Panc1 (cell line): ENCODE measurements at regions not wholly inside any gene's neighbourhood (a gene's known extent, or its start where the extent isn't known, plus 50 kb on each side); places are given as distances from the start of the nearest gene placed in this dataset.

ENCODE experiments used
- ATAC-seq: fragments of 200-7000 bp; cut with Tn5 transposase; 2 replicates; pipeline ENCODE4 v1.9.1; 2020; ENCODE audit warnings: mild to moderate bottlenecking, moderate library complexity
- BruUV-seq: library from RNA; stranded (reverse); fragments of 400-500 nt; replicated peaks from 2 replicates; lab custom pipeline; 2021; lab: Mats Ljungman, UMichigan
- CTCF ChIA-PET: fragments of 300-600 bp; sonication (Branson Sonifier 250); formaldehyde crosslinking; loops from one replicate; lab custom pipeline; 2022; ENCODE audit warnings: antibody characterized with exemption; lab: Charles Lee
- POLR2A ChIA-PET: fragments of 300-600 bp; sonication (Branson Sonifier 250); formaldehyde crosslinking; loops from one replicate; lab custom pipeline; 2022; ENCODE audit warnings: antibody characterized with exemption; lab: Charles Lee
- DNase-seq: peaks from one replicate; pipeline ENCODE4 v3.0.0-alpha.2; 2010; ENCODE audit warnings: low read depth, low spot score
- H3K27ac ChIP-seq: 2 replicates; pipeline ENCODE4 v1.5.1; 2011; ENCODE audit warnings: mild to moderate bottlenecking, low read length, inconsistent platforms
- H3K27me3 ChIP-seq: fragments of 200-500 bp; sonication (Bioruptor generic); 2 replicates; pipeline ENCODE4 v1.6.0; 2014; ENCODE audit warnings: low read length, inconsistent platforms; ENCODE audit not compliant: control insufficient read depth, insufficient read depth
- H3K36me3 ChIP-seq: fragments of 200-500 bp; sonication (Bioruptor generic); 2 replicates; pipeline ENCODE4 v1.5.1; 2014; ENCODE audit warnings: inconsistent platforms, mild to moderate bottlenecking, low read length, moderate library complexity; ENCODE audit not compliant: control insufficient read depth, insufficient read depth
- H3K4me1 ChIP-seq: 2 replicates; pipeline ENCODE4 v1.5.1; 2011; ENCODE audit warnings: inconsistent platforms, mild to moderate bottlenecking, low read length, moderate library complexity; ENCODE audit not compliant: control insufficient read depth, insufficient read depth
- H3K4me3 ChIP-seq, 2 experiments: 2 replicates each; pipeline ENCODE4 v1.5.1; 2011 to 2012; ENCODE audit warnings: low read depth in 2 of 2, low read length in 2 of 2, mild to moderate bottlenecking in 2 of 2, inconsistent platforms in 1 of 2, moderate library complexity in 1 of 2
- H3K9me3 ChIP-seq: fragments of 200-500 bp; sonication (Bioruptor generic); 2 replicates; pipeline ENCODE4 v1.5.1; 2014; ENCODE audit warnings: low read depth, mild to moderate bottlenecking, inconsistent platforms, low read length, moderate library complexity; ENCODE audit not compliant: control insufficient read depth, insufficient read depth
- CTCF ChIP-seq: fragments of 450-650 bp; IDR thresholded peaks from 2 replicates; pipeline ENCODE4 v1.5.1; 2017; ENCODE audit warnings: mild to moderate bottlenecking
- POLR2AphosphoS5 ChIP-seq: IDR thresholded peaks from 2 replicates; pipeline ENCODE4 v1.6.1; 2012; ENCODE audit warnings: mild to moderate bottlenecking, low read depth, low read length, moderate library complexity
- REST ChIP-seq, 2 experiments: IDR thresholded peaks; 2 replicates each; pipeline ENCODE4 v1.6.1; 2011 to 2012; ENCODE audit warnings: low read depth in 2 of 2, control low read depth in 1 of 2, low read length in 1 of 2, mild to moderate bottlenecking in 1 of 2, moderate library complexity in 1 of 2; ENCODE audit not compliant: insufficient read depth in 1 of 2
- SIN3A ChIP-seq: IDR thresholded peaks from 2 replicates; pipeline ENCODE4 v1.6.1; 2012; ENCODE audit warnings: low read depth, mild to moderate bottlenecking, low read length, moderate library complexity, borderline replicate concordance; ENCODE audit not compliant: insufficient read depth
- TCF7L2 ChIP-seq: IDR thresholded peaks from 2 replicates; pipeline ENCODE4 v1.6.1; 2011; ENCODE audit warnings: mild to moderate bottlenecking, low read depth, low read length, inconsistent platforms
- in situ Hi-C: cut with HindIII; loops from 2 replicates; pipeline ENCODE4 v1.10.0; 2016; ENCODE audit warnings: low sequenced_read_pairs, low pct_unique_long_range_greater_than_20kb
- intact Hi-C: fragments of 100-400 bp; cut with micrococcal nuclease; formaldehyde crosslinking; loops from one replicate; pipeline ENCODE4 v1.10.0; 2022; ENCODE audit not compliant: unreplicated experiment

DNA sequence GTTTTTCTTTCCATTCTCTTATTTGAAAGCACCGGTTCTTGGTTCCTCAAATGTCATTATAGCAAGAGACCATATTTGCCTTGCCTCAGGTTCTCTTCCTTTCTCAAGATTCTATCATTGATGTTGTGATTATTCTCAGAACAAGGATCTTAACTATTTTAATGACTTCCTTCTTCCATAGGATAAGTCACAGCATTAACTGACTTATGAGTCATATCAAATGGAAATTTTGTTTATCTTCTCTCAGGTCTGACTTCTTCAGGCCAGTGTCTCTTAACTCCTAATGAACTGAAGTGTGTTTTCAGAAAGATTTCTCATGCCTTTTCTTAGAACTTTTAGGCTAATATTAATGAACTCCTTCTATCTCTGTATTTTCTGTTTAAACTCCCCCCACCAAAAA is 794.6 kb upstream of the LRRN3 start:
- in situ Hi-C loops (no loop called here), intact Hi-C loops (no loop called here)
- ATAC-seq (no peak), DNase-seq (no peak)
- ChIA-PET POLR2A (no interaction called here), CTCF (no interaction called here)
- TF ChIP-seq TCF7L2 (no peak), POLR2AphosphoS5 (no peak), REST (IDR thresholded peaks at IDR 0.05; ENCODE audit: insufficient read depth in 1 of 2, low read depth in 2 of 2, low read length in 1 of 2) (no peak), CTCF (no peak), SIN3A (no peak)
- no TSS peak for BruUV-seq
- H3K36me3 ChIP-seq: no peaks in the 10 kb centered on the region
- H3K4me1 ChIP-seq: no peaks in the 10 kb centered on the region
- no peaks in the 10 kb centered on the region for H3K27me3 ChIP-seq
- no peak overlapping the region for H3K4me3 ChIP-seq
- 0 out of 2 replicates have a peak, but pooled peaks cover 2% of the 10 kb centered on the region for H3K9me3 ChIP-seq
- H3K27ac ChIP-seq: no peak overlapping the region

DNA sequence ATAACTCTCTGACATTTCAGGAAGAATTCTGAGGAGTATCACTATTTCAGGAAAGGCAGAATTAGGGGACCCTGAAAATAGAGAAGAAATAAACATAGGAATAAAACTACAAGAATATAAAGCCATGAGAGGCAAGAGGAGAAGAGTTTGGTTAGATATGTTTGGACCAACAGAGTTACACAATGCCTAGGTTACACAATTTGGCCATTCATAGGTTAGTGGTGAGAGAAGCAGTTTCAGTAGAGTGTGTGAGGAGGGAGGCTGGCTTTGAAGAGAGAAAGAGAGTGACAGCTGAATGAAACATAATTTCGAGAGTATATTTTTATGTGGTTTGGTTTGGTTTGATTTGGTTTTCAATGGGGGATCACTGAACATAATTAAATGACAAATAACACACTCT is 783.2 kb upstream of the LRRN3 start:
- Histone ChIP-seq H3K27ac (no peak overlapping the region), H3K27me3 (no peaks in the 10 kb centered on the region), H3K4me3 (no peak overlapping the region), H3K9me3 (no peaks in the 10 kb centered on the region), H3K36me3 (no peaks in the 10 kb centered on the region), H3K4me1 (no peaks in the 10 kb centered on the region)
- CTCF ChIA-PET: no interaction called here
- in situ Hi-C loops: no loop called here
- POLR2A ChIA-PET: no interaction called here
- TF ChIP-seq REST (IDR thresholded peaks at IDR 0.05; ENCODE audit: insufficient read depth in 1 of 2, low read depth in 2 of 2, low read length in 1 of 2): no peak
- TF ChIP-seq SIN3A: no peak
- TF ChIP-seq TCF7L2: no peak
- TF ChIP-seq CTCF: no peak
- no peak for TF ChIP-seq POLR2AphosphoS5
- BruUV-seq: no TSS peak
- intact Hi-C loops: no loop called here
- DNase-seq (no peak), ATAC-seq (no peak)
